EL (cell line): ENCODE measurements at regions not wholly inside any gene's neighbourhood (a gene's known extent, or its start where the extent isn't known, plus 50 kb on each side); places are given as distances from the start of the nearest gene placed in this dataset.
"Not testable (repeated sequence)": the region's sequence is repeated elsewhere in the genome, so short reads cannot be mapped to it uniquely, and the experiment has no call there.

Experiments
- DNase-seq: peaks from one replicate; pipeline ENCODE4 v3.0.0-alpha.2; 2016

DNA sequence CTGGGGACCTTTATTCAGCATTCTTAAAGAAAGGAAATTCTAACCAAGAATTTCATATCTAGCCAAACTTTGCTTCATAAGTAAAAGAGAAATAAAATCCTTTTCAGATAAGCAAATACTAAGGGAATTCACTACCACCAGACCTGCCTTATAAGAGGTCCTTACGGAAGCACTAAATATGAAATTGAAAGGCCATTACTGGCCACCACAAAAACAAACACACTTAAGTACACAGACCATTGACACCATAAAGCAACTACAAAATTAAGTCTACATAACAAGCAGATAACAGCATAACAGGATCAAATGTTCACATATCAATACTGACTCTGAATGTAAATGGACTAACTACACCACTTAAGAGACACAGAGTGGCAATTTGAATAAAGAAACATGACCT lies 361.4 kb upstream of the POU5F2 start:
- no peak for DNase-seq

DNA sequence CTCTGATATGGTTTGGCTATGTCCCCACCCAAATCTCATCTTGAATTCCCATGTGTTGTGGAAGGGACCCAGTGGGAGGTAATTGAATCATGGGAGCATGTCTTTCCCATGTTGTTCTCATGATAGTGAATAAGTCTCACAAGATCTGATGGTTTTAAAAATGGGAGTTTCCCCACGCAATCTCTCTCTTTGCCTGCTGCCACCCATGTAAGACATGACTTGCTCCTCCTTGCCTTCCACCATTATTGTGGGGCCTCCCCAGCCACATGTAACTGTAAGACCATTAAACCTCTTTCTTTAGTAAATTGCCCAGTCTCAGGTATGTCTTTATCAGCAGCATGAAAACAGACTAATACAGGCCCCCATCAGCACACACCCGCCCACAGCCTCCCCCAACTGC lies 356.0 kb upstream of the POU5F2 start:
- not testable (repeated sequence) for DNase-seq

DNA sequence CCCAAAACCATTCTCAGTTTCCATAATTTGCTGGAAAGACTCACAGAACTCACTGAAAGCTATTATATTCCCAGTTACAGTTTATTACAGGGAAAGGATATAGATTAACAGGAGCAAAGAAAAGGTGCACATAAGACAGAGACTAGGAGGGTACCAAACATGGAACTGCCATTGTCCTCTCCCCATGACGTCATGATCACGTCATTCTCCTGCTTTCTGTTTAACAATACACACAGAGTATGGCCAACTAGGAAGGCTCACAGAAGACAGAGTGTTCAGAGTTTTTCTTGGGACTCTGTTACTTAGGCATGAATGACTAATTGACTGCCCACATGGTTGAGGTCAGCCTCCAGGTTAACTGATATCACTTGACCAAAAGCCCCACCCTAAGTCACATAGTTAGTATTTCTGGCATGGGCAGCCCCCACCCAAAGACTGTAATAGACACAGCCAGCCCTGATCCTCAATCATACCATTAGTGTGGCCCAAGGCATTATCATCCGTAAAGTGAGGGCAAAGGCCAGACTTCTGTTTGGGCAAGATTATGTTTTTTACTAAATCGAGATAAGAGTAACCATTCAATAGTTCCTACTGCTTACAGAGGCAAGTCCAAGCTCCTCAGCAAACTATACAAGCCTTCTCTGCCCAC lies 353.5 kb upstream of the POU5F2 start:
- DNase-seq, result peak; percentile 18

DNA sequence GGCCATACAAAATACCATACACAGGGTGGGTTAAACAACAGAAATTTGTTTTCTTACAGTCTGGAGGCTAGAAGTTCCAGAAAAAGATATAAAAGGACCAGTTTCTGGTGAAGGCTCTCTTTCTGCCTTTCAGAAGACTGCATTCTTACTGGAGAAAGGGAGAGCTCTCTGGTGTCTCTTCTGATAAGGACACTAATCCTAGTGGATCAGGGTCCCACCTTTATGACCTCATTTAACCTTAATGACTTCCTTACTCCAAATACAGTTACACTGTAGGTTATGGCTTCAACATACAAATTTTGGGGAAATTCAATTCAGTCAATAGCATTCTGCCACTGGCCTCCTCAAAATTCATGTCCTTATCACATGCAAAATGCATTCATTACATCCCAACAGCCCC lies 351.9 kb upstream of the POU5F2 start:
- no peak for DNase-seq

DNA sequence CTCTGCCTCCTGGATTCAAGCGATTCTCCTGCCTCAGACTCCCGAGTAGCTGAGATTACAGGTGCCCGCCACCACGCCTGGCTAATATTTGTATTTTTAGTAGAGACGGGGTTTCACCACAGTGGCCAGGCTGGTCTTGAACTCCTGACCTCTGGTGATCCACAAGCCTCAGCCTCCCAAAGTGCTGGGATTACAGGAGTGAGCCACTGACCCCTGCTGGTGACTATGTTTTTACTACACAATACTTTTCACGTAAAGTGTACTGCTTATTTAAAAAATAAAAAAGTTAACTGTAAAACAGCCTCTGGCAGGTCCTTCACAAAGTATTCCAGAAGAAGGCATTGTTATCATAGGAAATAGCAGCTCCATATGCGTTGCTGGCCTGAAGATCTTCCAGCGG lies 345.2 kb upstream of the POU5F2 start:
- DNase-seq, result not testable (repeated sequence)

DNA sequence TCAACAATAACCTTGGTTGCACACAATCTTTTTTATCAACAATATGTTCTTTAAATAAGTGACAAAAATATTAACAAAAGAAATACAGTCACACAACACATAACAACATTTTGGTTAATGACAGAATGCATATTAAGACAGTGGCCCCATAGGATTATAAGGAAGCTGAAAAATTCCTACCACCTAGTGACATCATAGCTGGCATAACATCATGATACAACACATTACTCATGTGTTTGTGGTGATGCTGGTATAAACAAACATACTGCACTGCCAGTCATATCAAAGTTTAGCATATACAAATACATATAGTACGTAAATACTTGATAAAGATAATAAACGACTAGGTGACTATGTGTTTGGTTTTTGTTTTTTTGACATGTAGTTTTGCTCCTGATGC lies 344.8 kb upstream of the POU5F2 start:
- DNase-seq, result no peak

DNA sequence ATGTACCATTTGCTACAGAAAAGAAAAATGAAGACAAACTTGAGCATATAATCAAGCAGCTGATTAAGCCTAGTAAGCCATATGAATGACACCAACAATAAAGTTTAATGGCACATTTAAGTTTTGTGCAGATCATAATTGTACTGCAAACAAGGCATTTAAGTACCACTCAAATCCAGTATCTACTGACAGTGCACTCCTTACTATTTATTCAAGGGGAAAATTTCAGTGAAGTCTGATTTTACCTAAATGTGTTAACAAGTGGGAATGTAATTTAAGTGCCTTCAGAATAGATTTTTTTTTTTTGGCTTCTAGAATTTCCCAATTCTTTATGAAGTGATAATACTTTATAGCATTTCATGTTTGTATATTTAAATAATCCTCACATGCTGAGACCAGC lies 341.0 kb upstream of the POU5F2 start:
- DNase-seq, result no peak

DNA sequence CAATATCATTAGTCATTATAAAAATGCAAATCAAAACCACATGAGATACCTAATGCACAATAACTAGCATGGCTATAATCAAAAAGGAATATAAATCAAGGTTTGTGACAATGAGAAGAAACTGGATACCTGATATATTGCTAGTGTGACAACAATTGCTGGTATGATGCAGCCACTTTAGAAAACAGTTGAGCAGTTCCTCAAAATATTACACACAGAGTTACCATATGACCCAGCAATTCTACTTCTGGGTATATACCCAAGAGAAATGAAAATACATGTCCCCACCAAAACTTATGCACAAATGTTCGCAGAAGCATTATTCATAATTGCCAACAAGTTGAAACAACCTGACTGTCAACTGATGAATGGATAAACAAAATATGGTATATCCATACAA lies 339.7 kb upstream of the POU5F2 start:
- no peak for DNase-seq

DNA sequence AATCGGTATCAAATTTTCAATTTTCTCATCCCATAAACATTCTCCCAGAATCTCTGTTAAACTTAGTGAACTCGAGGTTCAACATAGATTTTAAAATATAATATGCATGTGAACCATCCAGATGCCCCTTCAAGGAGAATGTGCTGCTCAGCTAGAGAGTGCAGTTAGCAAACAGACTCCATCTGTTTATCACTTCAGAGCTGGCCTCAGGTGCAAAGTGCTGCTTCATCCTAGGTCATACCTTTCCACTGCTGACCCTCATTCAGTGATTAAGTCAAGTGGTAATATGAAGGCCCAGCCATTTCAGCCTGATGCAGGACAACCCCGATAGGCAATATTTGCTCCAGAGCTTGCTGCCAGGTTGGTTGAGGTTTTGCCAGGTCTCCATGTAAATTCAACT lies 339.0 kb upstream of the POU5F2 start:
- no peak for DNase-seq

DNA sequence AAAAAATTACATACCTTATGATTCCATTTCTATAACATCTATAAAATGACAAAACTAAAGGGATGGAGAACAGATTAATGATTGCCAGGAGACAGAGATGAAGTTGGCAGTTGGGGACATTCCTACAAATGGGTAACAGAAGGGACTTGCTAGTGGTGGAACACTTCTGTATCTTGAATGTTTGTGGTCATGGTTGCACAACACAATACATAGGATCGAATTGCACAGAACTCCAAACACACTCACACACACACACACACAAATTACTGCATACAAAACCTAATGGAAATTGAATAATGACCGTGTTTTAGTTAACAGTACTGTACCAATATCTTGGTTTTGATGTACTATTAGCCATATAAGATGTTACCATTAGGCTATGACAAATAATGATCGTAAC lies 330.7 kb upstream of the POU5F2 start:
- DNase-seq, result no peak

DNA sequence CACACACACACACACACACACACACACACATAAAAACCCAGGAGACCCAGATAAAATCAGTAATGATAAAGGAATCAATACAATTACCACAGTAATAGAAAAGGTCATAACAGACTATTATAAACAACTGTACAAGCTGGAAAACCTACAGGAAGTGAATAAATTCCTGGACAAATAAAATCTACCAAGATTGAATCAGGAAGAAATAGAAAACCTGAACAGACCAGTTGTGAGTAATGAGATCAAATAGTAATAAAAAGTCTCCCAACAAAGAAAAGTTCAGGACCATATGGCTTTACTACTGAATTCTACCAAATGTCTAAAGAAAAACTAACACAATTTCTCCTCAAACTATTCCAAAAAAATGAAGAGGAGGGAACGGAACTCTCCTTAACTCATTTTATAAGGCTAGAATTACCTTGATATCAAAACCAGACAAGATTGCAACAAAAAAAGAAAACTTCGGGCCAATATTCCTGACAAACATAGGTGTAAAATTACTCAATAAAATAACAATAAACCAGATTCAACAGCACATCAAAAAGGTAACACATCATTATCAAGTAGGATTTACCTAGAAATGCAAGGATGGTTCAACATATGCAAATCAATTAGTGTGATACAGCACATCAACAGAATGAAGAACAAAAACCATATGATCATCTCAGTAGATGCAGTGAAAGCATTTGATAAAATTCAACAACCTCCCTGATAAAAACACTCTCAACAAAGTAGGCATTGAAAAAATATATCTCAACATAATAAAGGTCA lies 325.2 kb upstream of the POU5F2 start:
- DNase-seq, result no peak

DNA sequence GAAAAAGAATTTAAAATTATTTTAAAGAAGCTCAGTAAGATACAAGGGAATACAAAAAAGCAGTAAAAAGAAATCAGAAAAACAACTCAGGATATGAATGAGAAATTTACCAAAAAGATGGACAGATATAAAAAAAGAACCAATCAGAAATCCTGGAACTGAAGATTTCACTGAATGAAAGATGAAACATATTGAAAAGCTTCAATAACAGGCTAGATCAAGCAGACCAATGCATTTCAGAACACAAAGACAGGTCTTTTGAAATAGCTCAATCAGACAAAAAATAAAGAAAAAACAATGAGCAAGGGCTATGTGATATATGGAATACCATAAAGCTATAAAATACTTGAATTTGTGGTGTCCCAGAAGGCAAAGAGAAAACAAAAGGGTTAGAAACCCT lies 322.6 kb upstream of the POU5F2 start:
- no peak for DNase-seq

DNA sequence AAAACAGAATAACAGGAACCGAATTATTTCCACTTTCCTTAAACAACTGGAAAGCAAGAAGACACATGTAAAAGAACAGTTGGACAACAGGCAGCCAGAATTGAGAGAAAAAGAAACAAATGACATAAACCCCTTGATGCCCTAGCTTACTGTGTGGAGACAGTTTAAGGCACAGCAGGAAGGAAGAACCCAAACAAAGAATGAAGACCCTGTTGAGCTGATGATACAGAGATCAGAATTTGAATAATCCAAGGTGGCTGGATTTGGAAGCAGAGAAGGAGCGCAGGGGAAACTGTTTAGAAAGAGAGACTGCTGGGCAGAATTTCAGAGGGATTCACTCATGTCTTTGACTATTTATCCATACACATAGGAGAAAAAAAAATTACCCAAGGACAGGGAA lies 316.3 kb upstream of the POU5F2 start:
- DNase-seq, result no peak

DNA sequence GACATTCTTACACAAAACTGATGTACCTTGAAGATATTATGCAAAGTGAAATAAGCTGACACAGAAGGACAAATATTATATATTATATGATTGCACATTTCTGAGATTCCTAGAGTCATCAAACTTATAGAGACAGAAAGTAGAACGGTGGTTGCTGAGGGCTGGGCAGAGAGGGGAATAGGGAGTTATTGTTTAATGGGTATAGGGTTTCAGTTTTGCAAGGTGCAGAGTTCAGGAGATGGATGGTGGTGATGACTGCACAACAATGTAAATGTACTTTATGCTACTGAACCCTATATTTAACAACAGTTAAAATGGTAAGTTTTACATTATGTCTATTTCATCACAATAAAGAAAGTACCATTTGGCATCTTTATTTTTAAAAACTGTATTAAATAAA lies 315.8 kb upstream of the POU5F2 start:
- no peak for DNase-seq

DNA sequence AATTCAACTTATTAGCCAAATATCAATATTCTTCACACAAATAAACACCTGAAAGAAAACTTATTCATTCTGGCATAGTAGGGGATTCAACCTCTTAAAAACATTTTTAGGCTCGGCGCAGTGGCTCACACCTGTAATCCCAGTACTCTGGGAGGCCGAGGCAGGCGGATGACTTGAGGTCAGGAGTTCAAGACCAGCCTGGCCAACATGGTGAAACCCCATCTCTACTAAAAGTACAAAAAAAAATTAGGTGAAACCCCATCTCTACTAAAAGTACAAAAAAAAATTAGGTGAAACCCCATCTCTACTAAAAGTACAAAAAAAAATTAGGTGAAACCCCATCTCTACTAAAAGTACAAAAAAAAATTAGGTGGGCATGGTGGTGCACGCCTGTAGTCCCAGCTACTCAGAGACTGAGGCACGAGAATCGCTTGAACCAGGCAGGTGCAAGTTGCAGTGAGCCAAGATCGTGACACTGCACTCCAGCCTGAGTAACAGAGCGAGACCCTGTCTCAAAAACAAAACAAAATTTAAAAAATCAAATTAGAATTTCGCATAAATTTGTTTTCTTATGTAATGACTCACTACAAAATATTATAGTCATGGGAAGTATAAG lies 308.0 kb upstream of the POU5F2 start:
- DNase-seq, result not testable (repeated sequence)

DNA sequence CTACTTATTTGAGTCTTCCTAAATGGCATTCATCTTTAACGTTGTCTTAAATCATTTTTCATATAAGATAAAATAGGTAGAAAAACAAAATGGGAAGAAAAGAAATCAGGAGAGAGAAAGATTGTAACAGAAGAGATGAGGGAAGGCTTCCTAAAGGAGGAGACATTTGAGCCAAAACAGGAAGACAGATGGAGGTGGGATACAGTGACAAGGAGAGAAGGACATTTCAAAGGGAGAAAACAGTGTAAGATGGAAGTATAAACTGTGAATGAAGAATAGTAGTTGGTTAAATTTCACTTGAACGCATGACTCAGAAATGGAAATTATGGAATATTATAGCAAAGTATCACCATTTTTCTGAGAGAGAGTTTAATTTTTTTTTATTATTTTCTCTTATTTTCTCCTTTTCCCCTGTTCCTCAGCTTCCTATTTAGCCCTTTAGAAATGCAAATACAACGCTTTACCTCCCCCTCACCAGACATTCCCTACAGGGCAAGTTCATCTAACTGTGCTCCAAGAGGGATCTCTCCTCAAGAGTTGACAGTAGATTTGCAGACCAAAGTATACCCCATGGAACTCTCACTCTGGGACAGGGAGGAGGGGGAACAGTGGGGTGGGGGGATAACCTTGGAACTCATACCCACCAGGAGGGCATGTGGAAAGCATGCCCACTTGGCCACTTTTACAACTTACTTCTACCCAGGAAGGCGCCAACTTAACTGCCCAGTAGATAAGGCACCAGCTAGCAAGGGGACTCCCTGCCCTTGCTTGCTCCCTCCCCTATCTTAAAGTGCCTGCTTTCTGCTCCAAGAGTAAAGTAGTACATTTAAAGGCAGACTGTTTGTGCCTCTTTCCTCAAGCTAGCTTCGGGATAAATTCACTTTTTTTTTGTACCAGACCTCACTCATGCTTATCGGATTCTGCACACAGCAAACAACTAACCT lies 304.7 kb upstream of the POU5F2 start:
- DNase-seq, result no peak

DNA sequence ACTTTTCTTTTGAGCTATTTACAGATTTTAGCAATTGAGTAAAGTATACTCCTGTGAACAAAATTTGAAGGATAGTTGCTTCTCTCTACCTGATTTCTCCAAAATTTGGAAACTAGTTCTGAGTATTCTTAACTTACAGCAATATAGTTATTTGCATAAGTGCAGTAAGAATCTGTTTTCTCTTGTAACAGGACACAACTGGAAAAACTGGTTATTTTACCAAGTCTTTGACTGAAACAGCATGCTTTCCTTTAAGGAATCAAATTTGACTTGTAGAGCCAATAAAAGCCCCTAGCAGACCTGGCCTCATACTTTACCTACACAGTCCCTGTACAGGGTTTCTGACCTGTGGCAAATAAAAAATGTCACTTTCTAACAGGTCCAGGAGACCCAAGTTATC lies 301.9 kb upstream of the POU5F2 start:
- DNase-seq, result no peak

DNA sequence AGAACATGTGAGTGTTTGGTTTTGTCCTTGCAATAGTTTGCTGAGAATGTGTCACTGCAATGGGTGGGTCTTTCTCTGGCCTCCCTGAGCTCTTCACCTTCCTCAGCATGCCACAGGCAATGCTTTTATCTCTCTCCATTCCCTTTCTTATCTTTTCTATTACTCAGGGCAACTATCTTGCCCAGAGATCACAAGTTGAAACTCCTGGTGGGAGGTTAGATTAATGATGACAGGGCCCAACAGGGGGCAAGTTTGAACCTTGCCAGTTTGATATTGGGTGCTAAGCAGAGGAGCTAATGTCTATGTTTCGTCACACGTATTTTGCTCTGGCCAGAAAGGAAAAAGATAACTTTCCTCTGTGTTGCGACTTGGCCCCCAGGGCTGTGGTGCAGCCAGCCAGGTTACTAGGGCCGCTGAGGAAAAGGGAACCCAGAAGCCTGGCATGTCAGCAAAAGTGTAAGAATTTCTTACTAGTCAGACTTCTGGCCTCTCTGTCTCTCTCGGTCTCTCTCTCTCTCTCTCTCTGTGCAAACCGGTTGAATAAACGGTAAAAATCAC lies 299.3 kb upstream of the POU5F2 start:
- no peak for DNase-seq

DNA sequence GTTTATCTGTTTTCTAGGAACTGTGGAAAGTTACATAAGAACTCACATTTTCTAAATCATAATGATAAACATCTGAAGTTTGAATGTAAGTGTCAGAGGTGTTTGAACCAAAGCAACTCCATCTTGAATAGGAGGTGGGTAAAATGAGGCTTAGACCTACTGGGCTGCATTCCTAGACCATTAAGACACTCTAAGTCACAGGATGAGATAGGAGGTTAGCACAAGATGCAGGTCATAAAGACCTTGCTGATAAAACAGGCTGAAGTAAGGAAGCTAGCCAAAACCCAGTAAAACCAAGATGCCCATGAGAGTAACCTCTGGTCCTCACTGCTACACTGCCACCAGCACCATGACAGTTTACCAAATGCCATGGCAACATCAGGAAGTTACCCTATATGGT lies 297.7 kb upstream of the POU5F2 start:
- no peak for DNase-seq

DNA sequence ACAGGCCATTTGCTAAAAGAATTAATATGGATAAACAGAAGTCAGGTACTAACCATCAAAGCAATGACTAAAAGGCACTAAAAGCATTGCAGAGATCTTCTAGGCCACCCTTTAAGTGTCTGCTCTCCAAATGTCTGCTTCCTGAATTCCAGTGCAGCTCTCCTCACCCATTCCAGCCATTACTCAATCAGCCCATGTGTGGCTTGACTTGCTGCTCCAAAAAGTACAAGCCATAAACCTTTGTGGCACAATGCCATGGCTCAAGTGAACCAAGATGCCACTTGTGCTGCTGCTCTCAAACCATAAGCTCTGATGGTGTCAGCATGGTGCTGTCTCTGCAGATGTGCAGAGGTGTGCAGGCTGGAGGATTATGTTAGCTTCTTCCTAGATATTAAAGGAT lies 290.2 kb upstream of the POU5F2 start:
- DNase-seq, result peak; percentile 10

DNA sequence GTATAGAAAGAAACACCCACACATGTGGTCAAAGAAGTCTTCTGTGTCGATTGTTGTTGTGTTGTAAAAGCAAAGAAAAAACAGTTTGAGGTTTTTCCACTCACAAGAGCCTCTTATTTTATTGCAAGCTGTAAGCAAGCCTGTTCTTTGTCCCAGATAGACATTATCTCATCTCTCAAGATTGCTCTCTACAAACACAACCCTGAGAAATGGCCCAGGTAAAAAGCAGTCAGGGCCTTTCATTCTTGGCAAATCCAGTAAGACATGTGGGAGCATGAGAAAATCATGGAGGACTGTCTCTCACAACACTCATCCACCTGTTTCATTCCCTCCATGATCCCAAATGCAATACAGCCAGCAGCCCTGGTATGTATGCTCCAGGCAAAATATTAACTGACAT lies 286.6 kb upstream of the POU5F2 start:
- DNase-seq, result no peak

DNA sequence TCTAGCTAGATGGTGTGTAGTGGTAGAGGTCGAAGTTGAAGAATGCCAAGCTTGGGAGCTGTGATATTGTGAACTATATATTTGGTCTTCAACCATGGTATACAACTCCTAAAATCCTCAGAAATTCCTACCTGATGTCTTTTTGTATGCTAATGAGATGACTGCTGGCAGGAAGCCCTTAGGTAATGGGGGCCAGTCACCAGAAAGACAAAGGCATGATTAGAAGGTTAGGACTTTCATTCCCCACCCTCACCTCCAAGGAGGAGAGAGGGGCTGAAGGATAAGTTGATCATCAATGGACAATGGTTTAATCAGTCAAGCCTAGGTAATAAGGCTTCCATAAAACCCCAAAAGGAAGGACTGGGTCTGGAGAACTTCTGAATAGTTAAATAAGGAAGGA lies 285.7 kb upstream of the POU5F2 start:
- DNase-seq, result no peak
